Coronary artery (tissue), 2 donors: ENCODE measurements at regions not wholly inside any gene's neighbourhood (a gene's known extent, or its start where the extent isn't known, plus 50 kb on each side); places are given as distances from the start of the nearest gene placed in this dataset.

Experiments used
- DNase-seq: peaks from one replicate; pipeline ENCODE4 v3.0.0-alpha.2; 2017; ENCODE audit warnings: low spot score
- H3K27ac ChIP-seq, 2 donors: fragments of 200-600 bp; sonication (generic); one replicate each; pipeline ENCODE4 v1.5.1; 2016 to 2019
- H3K4me3 ChIP-seq: fragments of 200-600 bp; sonication (generic); 2 replicates; pipeline ENCODE4 v1.5.1; 2016; ENCODE audit warnings: mild to moderate bottlenecking, moderate library complexity
- CTCF ChIP-seq: fragments of 200-600 bp; sonication (generic); IDR thresholded peaks from one replicate; pipeline ENCODE4 v1.5.1; 2019; ENCODE audit warnings: antibody characterized with exemption

- no peak overlapping the region for H3K27ac ChIP-seq
- no peak overlapping the region for H3K4me3 ChIP-seq
- TF ChIP-seq CTCF = no peak
- DNase-seq = no peak
These were observed 518.7 kb upstream of the NOX3 start for GRCh38 chr6:155974359-155974758.

- TF ChIP-seq CTCF = no peak
- no peak for DNase-seq
- Histone ChIP-seq H3K27ac (no peak overlapping the region), H3K4me3 (no peak overlapping the region)
These were observed 515.5 kb upstream of the NOX3 start for GRCh38 chr6:155970876-155971708.

- DNase-seq = no peak
- TF ChIP-seq CTCF = no peak
- Histone ChIP-seq H3K4me3 (no peak overlapping the region), H3K27ac (no peak overlapping the region)
These were observed 514.8 kb upstream of the NOX3 start for GRCh38 chr6:155970472-155970871.

GRCh38 chr6:155968921-155969320 is 513.3 kb upstream of the NOX3 start:
- Histone ChIP-seq H3K4me3 (no peak overlapping the region), H3K27ac (no peak overlapping the region)
- DNase-seq = no peak
- TF ChIP-seq CTCF = no peak

- Histone ChIP-seq H3K4me3 (no peak overlapping the region), H3K27ac (no peak overlapping the region)
- DNase-seq = no peak
- no peak for TF ChIP-seq CTCF
These were observed 511.7 kb upstream of the NOX3 start for GRCh38 chr6:155967322-155967721.

GRCh38 chr6:155964544-155964943 is 508.9 kb upstream of the NOX3 start:
- DNase-seq = no peak
- TF ChIP-seq CTCF = no peak

GRCh38 chr6:155962276-155962675 is 506.6 kb upstream of the NOX3 start:
- DNase-seq = no peak
- no peak for TF ChIP-seq CTCF
- Histone ChIP-seq H3K27ac (no peak overlapping the region), H3K4me3 (no peak overlapping the region)

More at GRCh38 chr6:155964544-155964943, 508.9 kb upstream of the NOX3 start:
- Histone ChIP-seq H3K27ac (no peak overlapping the region), H3K4me3 (no peak overlapping the region)
